Memory B cell (primary cell): ENCODE measurements at regions not wholly inside any gene's neighbourhood (a gene's known extent, or its start where the extent isn't known, plus 50 kb on each side); places are given as distances from the start of the nearest gene placed in this dataset.

ENCODE experiments used
- ATAC-seq: fragments of 150-1000 bp; cut with Tn5 transposase; 2 replicates; pipeline ENCODE4 v1.10.0; 2021; ENCODE audit warnings: low read depth, mild to moderate bottlenecking, moderate library complexity
- DNase-seq, 2 donors: peaks; one replicate each; pipeline ENCODE4 v3.0.0; 2022; ENCODE audit warnings: low spot score in 2 of 2
- H3K27ac Mint-ChIP-seq: one replicate; pipeline ENCODE4 v1.8.0; 2022; ENCODE audit warnings: mild to moderate bottlenecking, moderate library complexity, mixed read lengths
- H3K27me3 Mint-ChIP-seq: one replicate; pipeline ENCODE4 v1.8.0; 2022; ENCODE audit warnings: mixed read lengths
- H3K36me3 Mint-ChIP-seq: one replicate; pipeline ENCODE4 v1.8.0; 2022; ENCODE audit warnings: mild to moderate bottlenecking, mixed read lengths
- H3K4me1 Mint-ChIP-seq: one replicate; pipeline ENCODE4 v1.8.0; 2022; ENCODE audit warnings: mixed read lengths
- H3K4me3 Mint-ChIP-seq: one replicate; pipeline ENCODE4 v1.8.0; 2022; ENCODE audit warnings: mild to moderate bottlenecking, moderate library complexity, mixed read lengths
- H3K9me3 Mint-ChIP-seq: one replicate; pipeline ENCODE4 v1.8.0; 2022; ENCODE audit warnings: mixed read lengths

- peak overlapping the region; percentile 75 for H3K4me3 Mint-ChIP-seq
Observed at GRCh38 chr10:128211953-128212727, 85.9 kb upstream of the MKI67 start.

DNA sequence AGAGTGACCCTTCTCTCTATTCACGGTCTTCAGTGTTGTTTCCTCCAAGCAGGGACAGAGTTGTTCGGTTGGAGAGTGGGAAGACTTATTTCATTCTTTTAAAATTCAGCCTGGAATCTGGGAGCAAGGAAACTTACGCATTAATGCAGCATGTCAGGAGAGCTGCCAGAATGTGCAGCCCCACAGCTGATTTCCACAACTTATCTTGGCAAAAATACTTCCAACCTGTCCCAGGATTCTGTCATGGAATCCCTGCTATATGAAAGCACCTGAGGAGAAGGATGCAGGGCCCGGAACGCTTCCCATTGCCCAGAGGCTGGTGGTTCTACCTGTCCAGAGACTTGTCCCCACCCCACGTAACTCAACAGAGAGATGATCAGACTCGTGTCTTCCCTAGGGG, 86.9 kb upstream of the MKI67 start:
- peaks cover 4% of the 10 kb centered on the region for H3K4me1 Mint-ChIP-seq

More at GRCh38 chr10:128211953-128212727, 85.9 kb upstream of the MKI67 start:
- H3K27me3 Mint-ChIP-seq, result peaks cover 11% of the 10 kb centered on the region
- H3K9me3 Mint-ChIP-seq, result no peaks in the 10 kb centered on the region
- H3K36me3 Mint-ChIP-seq, result no peaks in the 10 kb centered on the region
- no peak overlapping the region for H3K27ac Mint-ChIP-seq
- peaks cover 4% of the 10 kb centered on the region for H3K4me1 Mint-ChIP-seq
- DNase-seq, result peak; percentile 72 to 74
- peak; percentile 88 for ATAC-seq

GRCh38 chr10:128215733-128216132, 89.5 kb upstream of the MKI67 start:
- Mint-ChIP-seq H3K4me1 (peaks cover 4% of the 10 kb centered on the region), H3K4me3 (no peak overlapping the region), H3K27ac (no peak overlapping the region), H3K9me3 (no peaks in the 10 kb centered on the region), H3K27me3 (peaks cover 6% of the 10 kb centered on the region), H3K36me3 (no peaks in the 10 kb centered on the region)
- DNase-seq (no peak), ATAC-seq (no peak)

More for the DNA sequence above, 86.9 kb upstream of the MKI67 start:
- ATAC-seq (no peak), DNase-seq (no peak)
- no peaks in the 10 kb centered on the region for H3K36me3 Mint-ChIP-seq
- peaks cover 11% of the 10 kb centered on the region for H3K27me3 Mint-ChIP-seq
- no peak overlapping the region for H3K4me3 Mint-ChIP-seq
- H3K27ac Mint-ChIP-seq, result no peak overlapping the region
- H3K9me3 Mint-ChIP-seq, result no peaks in the 10 kb centered on the region

GRCh38 chr10:128217136-128217535, 90.9 kb upstream of the MKI67 start:
- no peaks in the 10 kb centered on the region for H3K36me3 Mint-ChIP-seq
- H3K4me3 Mint-ChIP-seq, result no peak overlapping the region
- H3K4me1 Mint-ChIP-seq, result no peaks in the 10 kb centered on the region
- DNase-seq (no peak), ATAC-seq (no peak)
- no peak overlapping the region for H3K27ac Mint-ChIP-seq
- peaks cover 9% of the 10 kb centered on the region for H3K27me3 Mint-ChIP-seq
- H3K9me3 Mint-ChIP-seq, result no peaks in the 10 kb centered on the region

GRCh38 chr10:128218161-128218560, 91.9 kb upstream of the MKI67 start:
- DNase-seq (no peak), ATAC-seq (no peak)
- Mint-ChIP-seq H3K4me1 (no peaks in the 10 kb centered on the region), H3K27me3 (peaks cover 10% of the 10 kb centered on the region), H3K9me3 (no peaks in the 10 kb centered on the region), H3K4me3 (no peak overlapping the region), H3K36me3 (no peaks in the 10 kb centered on the region), H3K27ac (no peak overlapping the region)

DNA sequence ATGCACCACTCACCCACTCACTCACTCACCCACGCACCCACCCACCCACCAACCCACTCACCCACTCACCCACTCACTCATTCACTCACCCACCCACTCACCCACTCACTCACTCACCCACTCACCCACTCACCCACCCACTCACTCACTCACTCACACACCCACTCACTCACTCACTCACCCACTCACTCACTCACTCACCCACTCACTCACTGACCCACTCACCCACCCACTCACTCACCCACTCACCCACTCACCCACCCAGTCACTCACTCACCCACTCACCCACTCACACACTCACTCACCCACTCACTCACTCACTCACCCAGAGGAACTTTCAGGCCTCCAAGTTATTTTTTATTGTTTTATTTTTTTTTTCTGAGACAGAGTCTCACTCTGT, 93.1 kb upstream of the MKI67 start:
- no peaks in the 10 kb centered on the region for H3K4me1 Mint-ChIP-seq
- ATAC-seq (no peak), DNase-seq (no peak)
- H3K36me3 Mint-ChIP-seq, result no peaks in the 10 kb centered on the region
- H3K4me3 Mint-ChIP-seq, result no peak overlapping the region
- no peaks in the 10 kb centered on the region for H3K9me3 Mint-ChIP-seq
- peaks cover 10% of the 10 kb centered on the region for H3K27me3 Mint-ChIP-seq
- no peak overlapping the region for H3K27ac Mint-ChIP-seq

- Mint-ChIP-seq H3K27ac (no peak overlapping the region), H3K9me3 (no peaks in the 10 kb centered on the region), H3K36me3 (no peaks in the 10 kb centered on the region), H3K4me1 (no peaks in the 10 kb centered on the region), H3K27me3 (peaks cover 10% of the 10 kb centered on the region), H3K4me3 (no peak overlapping the region)
- no peak for ATAC-seq
- no peak for DNase-seq
Observed at GRCh38 chr10:128220021-128220420, 93.8 kb upstream of the MKI67 start.

DNA sequence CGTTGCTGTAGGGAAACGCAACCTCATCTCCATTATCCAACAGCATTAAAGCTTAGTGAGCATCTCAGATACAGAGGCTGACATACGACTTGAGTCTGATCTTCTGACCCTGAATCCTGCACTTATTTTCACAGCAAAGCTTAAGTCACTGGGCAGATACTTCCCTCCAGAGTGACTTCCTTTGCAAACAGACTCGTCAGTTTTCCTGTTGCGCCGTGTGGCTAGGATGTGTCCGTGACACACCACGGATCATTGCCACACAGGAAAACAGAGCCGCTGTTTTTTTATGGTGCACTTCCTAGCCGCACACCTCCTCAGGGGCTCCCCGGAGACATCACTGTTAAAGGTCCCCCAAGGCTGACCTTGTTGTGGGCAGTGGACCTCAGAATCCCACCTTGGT, 94.9 kb upstream of the MKI67 start:
- DNase-seq, result no peak
- H3K9me3 Mint-ChIP-seq, result peaks cover 1% of the 10 kb centered on the region
- no peak for ATAC-seq
- no peaks in the 10 kb centered on the region for H3K4me1 Mint-ChIP-seq
- H3K27ac Mint-ChIP-seq, result no peak overlapping the region
- H3K36me3 Mint-ChIP-seq, result peaks cover 2% of the 10 kb centered on the region
- peaks cover 6% of the 10 kb centered on the region for H3K27me3 Mint-ChIP-seq
- H3K4me3 Mint-ChIP-seq, result no peak overlapping the region

GRCh38 chr10:128221807-128222206, 95.6 kb upstream of the MKI67 start:
- H3K4me1 Mint-ChIP-seq, result no peaks in the 10 kb centered on the region
- no peak overlapping the region for H3K27ac Mint-ChIP-seq
- H3K4me3 Mint-ChIP-seq, result no peak overlapping the region
- ATAC-seq, result no peak
- peaks cover 6% of the 10 kb centered on the region for H3K27me3 Mint-ChIP-seq
- peaks cover 2% of the 10 kb centered on the region for H3K36me3 Mint-ChIP-seq
- DNase-seq, result no peak
- peaks cover 1% of the 10 kb centered on the region for H3K9me3 Mint-ChIP-seq

DNA sequence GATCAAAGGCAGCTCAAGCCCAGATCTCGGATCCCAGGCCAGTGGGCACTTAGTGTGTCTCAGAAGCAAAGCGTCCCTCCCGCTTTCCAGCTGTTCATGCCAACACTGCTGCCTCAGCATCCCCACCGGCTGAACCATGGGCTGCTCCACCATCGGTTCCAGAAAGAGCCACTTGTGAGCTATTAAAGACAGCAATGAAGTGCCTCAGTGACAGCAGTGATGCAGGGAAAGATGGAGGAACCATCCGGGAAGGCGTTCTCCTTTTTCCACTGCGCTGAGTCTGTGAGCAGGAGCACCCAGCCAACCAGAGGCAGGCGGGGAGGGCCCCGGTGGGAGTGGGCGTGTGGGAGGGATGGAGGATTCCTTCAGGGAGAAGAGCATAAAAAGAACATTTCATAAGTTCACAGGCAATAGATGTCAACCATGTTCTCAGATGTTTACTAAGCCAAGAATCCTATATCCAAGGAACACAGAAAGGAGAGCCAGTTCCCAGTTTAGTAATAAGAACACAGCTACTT, 96.2 kb upstream of the MKI67 start:
- Mint-ChIP-seq H3K9me3 (peaks cover 1% of the 10 kb centered on the region), H3K27me3 (peaks cover 6% of the 10 kb centered on the region), H3K4me3 (no peak overlapping the region), H3K4me1 (no peaks in the 10 kb centered on the region), H3K36me3 (peaks cover 2% of the 10 kb centered on the region), H3K27ac (no peak overlapping the region)
- no peak for ATAC-seq
- DNase-seq, result no peak

DNA sequence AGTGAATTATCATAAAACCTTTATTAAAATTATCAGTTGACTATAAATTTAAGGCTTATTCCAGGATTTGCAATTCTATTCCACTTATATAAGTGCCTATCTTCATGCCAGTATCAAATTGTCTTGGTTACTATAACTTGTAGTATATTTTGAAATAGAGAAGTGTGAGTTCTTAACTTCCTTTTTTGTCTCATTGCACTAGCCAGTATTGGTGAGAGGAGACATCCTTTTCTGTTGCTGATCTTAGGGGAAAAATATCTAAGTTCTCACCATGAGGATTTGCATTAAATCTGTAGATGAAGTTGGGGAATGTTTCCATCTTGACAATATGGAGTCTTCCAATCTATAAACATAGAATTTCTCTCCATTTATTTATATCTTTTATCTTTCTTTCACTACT, 104.2 kb upstream of the MKI67 start:
- peaks cover 4% of the 10 kb centered on the region for H3K36me3 Mint-ChIP-seq
- H3K4me3 Mint-ChIP-seq, result no peak overlapping the region
- H3K9me3 Mint-ChIP-seq, result peaks cover 4% of the 10 kb centered on the region
- no peak overlapping the region for H3K27ac Mint-ChIP-seq
- H3K27me3 Mint-ChIP-seq, result peaks cover 13% of the 10 kb centered on the region
- no peak for DNase-seq
- no peaks in the 10 kb centered on the region for H3K4me1 Mint-ChIP-seq
- no peak for ATAC-seq

GRCh38 chr10:128233422-128233821, 107.2 kb upstream of the MKI67 start:
- Mint-ChIP-seq H3K27ac (no peak overlapping the region), H3K4me3 (no peak overlapping the region), H3K27me3 (peaks cover 13% of the 10 kb centered on the region), H3K36me3 (peaks cover 2% of the 10 kb centered on the region), H3K4me1 (no peaks in the 10 kb centered on the region), H3K9me3 (peaks cover 4% of the 10 kb centered on the region)
- DNase-seq (no peak), ATAC-seq (no peak)

DNA sequence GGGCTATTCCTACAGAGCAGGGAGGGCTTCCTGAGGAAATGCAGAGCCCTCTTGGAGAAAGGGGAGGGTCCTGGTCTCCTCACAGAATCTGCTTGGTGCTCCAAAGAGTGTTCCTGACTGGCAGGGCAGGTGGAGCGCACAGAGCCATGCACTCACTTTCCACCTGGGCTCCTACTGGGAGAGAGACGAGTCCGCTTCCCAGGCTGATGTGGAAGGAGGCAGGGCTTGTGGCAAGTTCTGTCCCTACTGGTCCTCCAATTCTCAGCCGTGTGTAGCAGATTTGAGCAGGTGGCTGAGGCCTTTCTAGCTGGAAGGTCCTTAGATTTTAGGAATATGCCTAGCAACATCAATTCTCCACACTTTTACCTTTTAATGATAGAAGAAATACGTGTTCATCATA, 111.5 kb upstream of the MKI67 start:
- Mint-ChIP-seq H3K4me1 (no peaks in the 10 kb centered on the region), H3K4me3 (no peak overlapping the region), H3K36me3 (peaks cover 2% of the 10 kb centered on the region), H3K27ac (no peak overlapping the region), H3K9me3 (peaks cover 2% of the 10 kb centered on the region), H3K27me3 (peaks cover 8% of the 10 kb centered on the region)
- DNase-seq (no peak), ATAC-seq (no peak)

DNA sequence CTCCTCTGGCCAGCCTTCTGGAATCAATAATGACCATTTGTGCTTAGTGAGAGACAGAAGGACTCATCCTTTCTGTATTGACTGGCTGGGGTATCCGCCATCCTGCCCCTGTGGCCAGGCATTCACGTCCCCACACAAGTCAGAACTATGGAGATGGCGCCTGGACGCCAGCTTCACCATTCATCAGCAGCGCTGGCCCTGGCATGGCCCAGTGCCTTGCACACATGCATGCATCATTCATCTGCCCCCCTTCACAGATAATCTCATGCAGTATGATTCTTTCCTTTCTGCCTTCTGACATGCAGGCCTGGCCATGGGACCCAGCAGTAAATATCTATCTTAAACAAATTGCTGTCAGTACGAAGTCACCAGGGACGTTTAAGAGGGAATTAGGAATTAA, 114.8 kb upstream of the MKI67 start:
- Mint-ChIP-seq H3K4me3 (no peak overlapping the region), H3K36me3 (no peaks in the 10 kb centered on the region), H3K27me3 (peaks cover 4% of the 10 kb centered on the region), H3K4me1 (no peaks in the 10 kb centered on the region), H3K9me3 (peaks cover 4% of the 10 kb centered on the region), H3K27ac (no peak overlapping the region)
- no peak for DNase-seq
- ATAC-seq, result no peak

DNA sequence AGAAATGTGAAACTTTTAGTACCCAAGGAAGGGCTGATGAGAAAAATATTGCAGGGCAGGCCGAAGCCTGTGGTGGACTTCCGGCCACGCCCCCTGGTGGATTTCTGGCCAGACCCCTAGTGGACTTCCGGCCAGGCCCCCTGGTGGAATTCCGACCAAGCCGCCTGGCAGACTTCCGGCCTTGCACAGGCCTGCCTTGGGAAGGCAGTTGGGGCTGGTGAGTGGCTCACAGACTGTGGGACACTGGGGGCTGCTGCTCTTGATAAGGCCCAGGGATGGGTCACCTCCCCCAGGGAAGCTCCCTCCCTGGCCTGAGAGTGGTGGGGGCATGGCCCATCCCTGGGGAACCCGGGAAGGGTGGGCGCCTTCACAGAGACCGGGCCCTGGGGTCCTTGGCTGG, 116.4 kb upstream of the MKI67 start:
- no peak overlapping the region for H3K27ac Mint-ChIP-seq

More for the DNA sequence above, 116.4 kb upstream of the MKI67 start:
- Mint-ChIP-seq H3K4me1 (no peaks in the 10 kb centered on the region), H3K36me3 (no peaks in the 10 kb centered on the region), H3K9me3 (peaks cover 4% of the 10 kb centered on the region), H3K4me3 (no peak overlapping the region), H3K27me3 (no peaks in the 10 kb centered on the region)
- DNase-seq (no peak), ATAC-seq (no peak)
